SK-N-SH (cell line): ENCODE measurements at regions not wholly inside any gene's neighbourhood (a gene's known extent, or its start where the extent isn't known, plus 50 kb on each side); places are given as distances from the start of the nearest gene placed in this dataset.

Source experiments
- CTCF ChIA-PET: fragments of 300-600, 350-600 bp; formaldehyde crosslinking; extraction: SDS; loops from one replicate; lab custom pipeline; 2021; lab: Yijun Ruan, JAX
- POLR2A ChIA-PET: fragments of 350-600 bp; sonication (Branson Sonifier 250); formaldehyde crosslinking; extraction: SDS; loops from one replicate; lab custom pipeline; 2020; ENCODE audit warnings: antibody characterized with exemption, inconsistent platforms; lab: Yijun Ruan, JAX
- DNase-seq: peaks from one replicate; pipeline ENCODE4 v3.0.0; 2012
- H2AFZ ChIP-seq: fragments of 200-600 bp; sonication (generic); 2 replicates; pipeline ENCODE4 v1.8.1; 2016; ENCODE audit warnings: antibody characterized with exemption, mild to moderate bottlenecking, low read depth
- H3F3A ChIP-seq: fragments of 200-600 bp; sonication (generic); replicated peaks from 2 replicates; pipeline ENCODE3; 2016; ENCODE audit warnings: antibody characterized with exemption, mild to moderate bottlenecking; ENCODE audit not compliant: insufficient read depth
- H3K27ac ChIP-seq, 2 experiments: fragments of 200-500 bp in 1 of 2; fragments of 200-600 bp in 1 of 2; sonication (Bioruptor generic) in 1 of 2; sonication (generic), shearing (Covaris generic) in 1 of 2; 2 replicates each; pipeline versions ENCODE4 v1.5.1 to v1.6.1; 2014 to 2016; ENCODE audit warnings: low read depth in 2 of 2, inconsistent platforms in 1 of 2, low read length in 1 of 2, mild to moderate bottlenecking in 1 of 2, mixed read lengths in 1 of 2
- H3K27me3 ChIP-seq: fragments of 200-600 bp; sonication (generic), shearing (Covaris generic); 2 replicates; pipeline ENCODE4 v1.6.1; 2016; ENCODE audit warnings: mixed run types; ENCODE audit not compliant: insufficient read depth
- H3K36me3 ChIP-seq, 2 experiments: fragments of 200-500 bp in 1 of 2; fragments of 200-600 bp in 1 of 2; sonication (Bioruptor generic) in 1 of 2; sonication (generic) in 1 of 2; replicated peaks in 1 of 2; 2 replicates each; pipeline versions ENCODE3 to v1.5.1; 2014 to 2016; ENCODE audit warnings: low read length in 1 of 2, mild to moderate bottlenecking in 1 of 2; ENCODE audit not compliant: insufficient read depth in 2 of 2, control insufficient read depth in 1 of 2
- H3K4me1 ChIP-seq, 2 experiments: fragments of 200-500 bp in 1 of 2; fragments of 200-600 bp in 1 of 2; sonication (Bioruptor generic) in 1 of 2; sonication (generic), shearing (Covaris generic) in 1 of 2; 2 replicates each; pipeline versions ENCODE4 v1.5.1 to v1.6.1; 2014 to 2016; ENCODE audit warnings: low read depth in 1 of 2, low read length in 1 of 2, mixed run types in 1 of 2; ENCODE audit not compliant: insufficient read depth in 2 of 2, control insufficient read depth in 1 of 2
- H3K4me2 ChIP-seq: fragments of 200-600 bp; sonication (generic), shearing (Covaris generic); 2 replicates; pipeline ENCODE4 v1.6.1; 2017; ENCODE audit warnings: mixed run types
- H3K4me3 ChIP-seq, 2 experiments: fragments of 200-500 bp in 1 of 2; fragments of 200-600 bp in 1 of 2; sonication (Bioruptor generic) in 1 of 2; sonication (generic), shearing (Covaris generic) in 1 of 2; 2 replicates each; pipeline versions ENCODE4 v1.5.1 to v1.8.1; 2014 to 2016; ENCODE audit warnings: low read depth in 2 of 2, inconsistent platforms in 1 of 2, low read length in 1 of 2, mild to moderate bottlenecking in 1 of 2, mixed read lengths in 1 of 2, moderate library complexity in 1 of 2
- H3K79me2 ChIP-seq: fragments of 200-600 bp; sonication (generic); 2 replicates; pipeline ENCODE4 v1.8.1; 2017; ENCODE audit warnings: mild to moderate bottlenecking; ENCODE audit not compliant: insufficient read depth
- H3K9ac ChIP-seq: fragments of 200-600 bp; sonication (generic); 2 replicates; pipeline ENCODE4 v1.6.1; 2017; ENCODE audit warnings: mixed run types
- H3K9me2 ChIP-seq: fragments of 200-600 bp; sonication (generic); 2 replicates; pipeline ENCODE4 v1.6.1; 2017; ENCODE audit warnings: mixed run types
- H3K9me3 ChIP-seq: fragments of 200-600 bp; sonication (generic); 2 replicates; pipeline ENCODE4 v1.6.1; 2017; ENCODE audit warnings: mixed run types, mild to moderate bottlenecking, moderate library complexity
- H4K20me1 ChIP-seq: fragments of 200-600 bp; sonication (generic); 2 replicates; pipeline ENCODE4 v1.6.1; 2017; ENCODE audit warnings: mild to moderate bottlenecking, mixed run types; ENCODE audit not compliant: insufficient read depth
- CHD2 ChIP-seq: fragments of 150-350 bp; IDR thresholded peaks from 2 replicates; pipeline ENCODE4 v1.6.1; 2018; ENCODE audit warnings: low read length; ENCODE audit not compliant: partially characterized antibody
- ELF1 ChIP-seq: IDR thresholded peaks from 2 replicates; pipeline ENCODE4 v1.4.0; 2012
- EP300 ChIP-seq, 2 experiments: IDR thresholded peaks; 2 replicates each; pipeline versions ENCODE4 v1.4.0 to v1.6.1; 2012; ENCODE audit warnings: borderline replicate concordance in 1 of 2, low read depth in 1 of 2, low read length in 1 of 2
- FOSL2 ChIP-seq: IDR thresholded peaks from 2 replicates; pipeline ENCODE4 v1.4.0; 2012; ENCODE audit warnings: low read depth, mild to moderate bottlenecking, moderate library complexity, borderline replicate concordance
- FOXJ3 ChIP-seq: sonication (generic); formaldehyde crosslinking; IDR thresholded peaks from 2 replicates; pipeline ENCODE4 v1.5.1; 2020; ENCODE audit warnings: mild to moderate bottlenecking, missing genetic modification reagents
- FOXM1 ChIP-seq: IDR thresholded peaks from 2 replicates; pipeline ENCODE4 v1.4.0; 2012; ENCODE audit warnings: low read depth, mild to moderate bottlenecking
- GABPA ChIP-seq: IDR thresholded peaks from 2 replicates; pipeline ENCODE4 v1.4.0; 2012; ENCODE audit warnings: low read depth, mild to moderate bottlenecking
- GATA2 ChIP-seq: sonication (generic); formaldehyde crosslinking; IDR thresholded peaks from 2 replicates; pipeline ENCODE4 v1.5.0; 2020; ENCODE audit warnings: mild to moderate bottlenecking, missing genetic modification reagents
- JUND ChIP-seq: IDR thresholded peaks from 2 replicates; pipeline ENCODE4 v1.4.0; 2012
- MEF2A ChIP-seq: IDR thresholded peaks from 2 replicates; pipeline ENCODE4 v1.4.0; 2012; ENCODE audit warnings: low read depth, borderline replicate concordance
- MXI1 ChIP-seq: IDR thresholded peaks from 2 replicates; pipeline ENCODE4 v1.6.1; 2012; ENCODE audit warnings: mild to moderate bottlenecking, low read depth, low read length, improper control_type of control experiment
- POLR2AphosphoS5 ChIP-seq: IDR thresholded peaks from 2 replicates; pipeline ENCODE4 v1.6.1; 2012; ENCODE audit warnings: low read depth, low read length
- RAD21 ChIP-seq: IDR thresholded peaks from 2 replicates; pipeline ENCODE4 v1.6.1; 2012; ENCODE audit warnings: mild to moderate bottlenecking, low read length
- RFX5 ChIP-seq: IDR thresholded peaks from 2 replicates; pipeline ENCODE4 v1.6.1; 2012; ENCODE audit warnings: mild to moderate bottlenecking, improper control_type of control experiment, low read length
- SIN3A ChIP-seq: IDR thresholded peaks from 2 replicates; pipeline ENCODE4 v1.6.1; 2012; ENCODE audit warnings: low read depth, mild to moderate bottlenecking, low read length, moderate library complexity, borderline replicate concordance
- TCF12 ChIP-seq: IDR thresholded peaks from 2 replicates; pipeline ENCODE4 v1.4.0; 2012
- YY1 ChIP-seq: IDR thresholded peaks from 2 replicates; pipeline ENCODE4 v1.4.0; 2012; ENCODE audit warnings: low read depth, mild to moderate bottlenecking
- WGBS: methylation state at CpG from one replicate; pipeline ENCODE4 v1.1.6; 2017; ENCODE audit warnings: low lambda C conversion rate; 5-methylcytosine and 5-hydroxymethylcytosine counted together
- TF ChIP-seq, protein P1 (sequence below): IDR thresholded peaks from 2 replicates; pipeline ENCODE4 v1.4.0; 2012; ENCODE audit warnings: low read depth, borderline replicate concordance
- TF ChIP-seq, protein P2 (sequence below): fragments of 150-350 bp; IDR thresholded peaks from 2 replicates; pipeline ENCODE4 v1.6.1; 2016; ENCODE audit warnings: mild to moderate bottlenecking, low read depth, low read length
- TF ChIP-seq, protein P3 (sequence below): IDR thresholded peaks from 2 replicates; pipeline ENCODE4; 2012

DNA sequence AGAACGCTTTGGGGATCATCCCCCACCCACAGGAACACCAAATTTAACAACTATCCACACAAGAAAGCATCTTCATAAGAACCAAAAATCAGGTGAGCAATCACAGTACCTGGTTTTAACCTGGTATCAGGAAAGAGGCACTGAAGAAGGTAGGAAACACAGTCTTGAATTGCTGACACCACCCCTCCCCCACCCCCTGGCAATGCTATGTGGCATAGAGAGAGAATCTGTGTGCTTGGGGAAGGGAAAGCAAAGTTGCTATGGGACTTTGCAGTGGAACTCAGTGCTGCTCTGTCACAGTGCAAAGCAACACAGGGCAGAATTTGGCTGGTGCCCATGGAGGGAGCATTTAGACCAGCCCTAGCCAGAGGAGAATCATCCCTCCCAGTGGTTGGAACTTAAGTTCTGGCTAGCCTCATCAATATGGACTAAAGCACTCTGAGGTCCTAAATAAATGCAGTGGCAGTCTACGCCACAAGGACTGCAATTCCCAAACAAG, 565.5 kb downstream of the EPM2A start:
- no peaks in the 10 kb centered on the region for H3F3A ChIP-seq
- no peak overlapping the region for H3K9ac ChIP-seq
- H4K20me1 ChIP-seq: no peaks in the 10 kb centered on the region
- POLR2A ChIA-PET: no interaction called here
- no peaks in the 10 kb centered on the region for H3K9me3 ChIP-seq
- no peak overlapping the region for H2AFZ ChIP-seq
- H3K79me2 ChIP-seq: no peaks in the 10 kb centered on the region
- 46% methylated on average over 1 of the region's 2 CpGs for WGBS
- no peak overlapping the region for H3K27ac ChIP-seq
- no peak for TF ChIP-seq YY1
- TF ChIP-seq GABPA: no peak
- no peak for TF ChIP-seq POLR2AphosphoS5
- no peak for TF ChIP-seq FOXJ3 (CRISPR knock-in tag)
- no peak for TF ChIP-seq RFX5
- H3K4me1 ChIP-seq: no peaks in the 10 kb centered on the region
- no peak overlapping the region for H3K4me2 ChIP-seq
- CTCF ChIA-PET: no interaction called here
- no peaks in the 10 kb centered on the region for H3K27me3 ChIP-seq
- no peaks in the 10 kb centered on the region for H3K36me3 ChIP-seq
- no peak for DNase-seq
- no peak overlapping the region for H3K4me3 ChIP-seq
- H3K9me2 ChIP-seq: no peaks in the 10 kb centered on the region

DNA sequence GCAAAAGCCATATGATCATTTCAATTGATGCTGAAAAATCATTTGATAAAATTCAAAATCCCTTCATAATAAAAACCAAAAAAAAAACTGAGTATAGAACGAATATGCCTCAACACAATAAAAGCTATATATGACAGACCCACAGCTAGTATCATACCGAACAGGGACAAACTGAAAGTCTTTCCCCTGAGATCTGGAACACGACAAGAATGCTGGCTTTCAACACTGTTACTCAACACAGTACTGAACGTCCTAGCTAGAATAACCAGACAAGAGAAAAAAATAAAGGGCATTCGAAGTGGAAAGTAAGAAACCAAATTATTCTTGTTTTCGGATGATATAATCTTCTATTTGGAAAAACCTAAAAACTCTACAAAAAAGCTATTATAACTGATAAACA, 559.9 kb downstream of the EPM2A start:
- no peaks in the 10 kb centered on the region for H3K36me3 ChIP-seq
- no peak overlapping the region for H3K9ac ChIP-seq
- ChIA-PET CTCF (interaction anchor here (1.0 kb wide), 1 partner anchor 17 kb away, joined by 3 read pairs; no protein-coding TSS in a partner anchor), POLR2A (no interaction called here)
- no peaks in the 10 kb centered on the region for H3K9me3 ChIP-seq
- WGBS: 30% methylated on average over 6 of the region's 6 CpGs
- H3F3A ChIP-seq: no peaks in the 10 kb centered on the region
- H3K9me2 ChIP-seq: no peaks in the 10 kb centered on the region
- TF ChIP-seq GATA2: no peak
- TF ChIP-seq EP300 (IDR thresholded peaks at IDR 0.05; ENCODE audit: borderline replicate concordance in 1 of 2, low read depth in 1 of 2, low read length in 1 of 2): no peak
- TF ChIP-seq, protein P1, sequence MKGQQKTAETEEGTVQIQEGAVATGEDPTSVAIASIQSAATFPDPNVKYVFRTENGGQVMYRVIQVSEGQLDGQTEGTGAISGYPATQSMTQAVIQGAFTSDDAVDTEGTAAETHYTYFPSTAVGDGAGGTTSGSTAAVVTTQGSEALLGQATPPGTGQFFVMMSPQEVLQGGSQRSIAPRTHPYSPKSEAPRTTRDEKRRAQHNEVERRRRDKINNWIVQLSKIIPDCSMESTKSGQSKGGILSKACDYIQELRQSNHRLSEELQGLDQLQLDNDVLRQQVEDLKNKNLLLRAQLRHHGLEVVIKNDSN: no peak
- TF ChIP-seq, protein P2, sequence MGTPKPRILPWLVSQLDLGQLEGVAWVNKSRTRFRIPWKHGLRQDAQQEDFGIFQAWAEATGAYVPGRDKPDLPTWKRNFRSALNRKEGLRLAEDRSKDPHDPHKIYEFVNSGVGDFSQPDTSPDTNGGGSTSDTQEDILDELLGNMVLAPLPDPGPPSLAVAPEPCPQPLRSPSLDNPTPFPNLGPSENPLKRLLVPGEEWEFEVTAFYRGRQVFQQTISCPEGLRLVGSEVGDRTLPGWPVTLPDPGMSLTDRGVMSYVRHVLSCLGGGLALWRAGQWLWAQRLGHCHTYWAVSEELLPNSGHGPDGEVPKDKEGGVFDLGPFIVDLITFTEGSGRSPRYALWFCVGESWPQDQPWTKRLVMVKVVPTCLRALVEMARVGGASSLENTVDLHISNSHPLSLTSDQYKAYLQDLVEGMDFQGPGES: no peak
- no peak for TF ChIP-seq TCF12
- TF ChIP-seq CHD2: no peak
- TF ChIP-seq YY1: no peak
- no peak for TF ChIP-seq SIN3A
- TF ChIP-seq FOSL2: no peak
- no peak for TF ChIP-seq FOXM1
- no peak for TF ChIP-seq RAD21
- TF ChIP-seq ELF1: no peak
- no peak for TF ChIP-seq JUND
- TF ChIP-seq FOXJ3 (CRISPR knock-in tag): no peak
- no peak for TF ChIP-seq MXI1
- TF ChIP-seq MEF2A: no peak
- TF ChIP-seq, protein P3, sequence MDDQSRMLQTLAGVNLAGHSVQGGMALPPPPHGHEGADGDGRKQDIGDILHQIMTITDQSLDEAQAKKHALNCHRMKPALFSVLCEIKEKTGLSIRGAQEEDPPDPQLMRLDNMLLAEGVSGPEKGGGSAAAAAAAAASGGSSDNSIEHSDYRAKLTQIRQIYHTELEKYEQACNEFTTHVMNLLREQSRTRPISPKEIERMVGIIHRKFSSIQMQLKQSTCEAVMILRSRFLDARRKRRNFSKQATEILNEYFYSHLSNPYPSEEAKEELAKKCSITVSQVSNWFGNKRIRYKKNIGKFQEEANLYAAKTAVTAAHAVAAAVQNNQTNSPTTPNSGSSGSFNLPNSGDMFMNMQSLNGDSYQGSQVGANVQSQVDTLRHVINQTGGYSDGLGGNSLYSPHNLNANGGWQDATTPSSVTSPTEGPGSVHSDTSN: no peak
- no peak overlapping the region for H3K27ac ChIP-seq
- no peaks in the 10 kb centered on the region for H3K79me2 ChIP-seq
- no peak for DNase-seq
- no peak overlapping the region for H3K4me2 ChIP-seq
- H4K20me1 ChIP-seq: no peaks in the 10 kb centered on the region
- no peaks in the 10 kb centered on the region for H3K27me3 ChIP-seq
- no peak overlapping the region for H3K4me3 ChIP-seq
- no peaks in the 10 kb centered on the region for H3K4me1 ChIP-seq
- H2AFZ ChIP-seq: no peak overlapping the region
